HCT116 (cell line): ENCODE measurements at regions not wholly inside any gene's neighbourhood (a gene's known extent, or its start where the extent isn't known, plus 50 kb on each side); places are given as distances from the start of the nearest gene placed in this dataset.

ENCODE experiments used
- ATAC-seq: fragments of 200-7000 bp; cut with Tn5 transposase; 2 replicates; pipeline ENCODE4 v1.9.1; 2020; ENCODE audit warnings: mild to moderate bottlenecking, moderate library complexity
- BruUV-seq: library from RNA; stranded (reverse); fragments of 400-500 nt; replicated peaks from 2 replicates; lab custom pipeline; 2021; lab: Mats Ljungman, UMichigan
- CTCF ChIA-PET: fragments of 300-600 bp; sonication (Branson Sonifier 250); formaldehyde crosslinking; loops from one replicate; lab custom pipeline; 2021; ENCODE audit warnings: antibody characterized with exemption; lab: Charles Lee
- POLR2A ChIA-PET: fragments of 300-600, 350-600 bp; sonication (Branson Sonifier 250); formaldehyde crosslinking; loops from one replicate; lab custom pipeline; 2021; ENCODE audit warnings: antibody characterized with exemption; lab: Charles Lee
- RAD21 ChIA-PET, 2 experiments: fragments of 300-600 bp; sonication (Branson Sonifier 250); formaldehyde crosslinking; loops; one replicate each; lab custom pipeline; 2023; ENCODE audit warnings: low total read pairs in 2 of 2; ENCODE audit not compliant: uncharacterized antibody in 2 of 2, unreplicated experiment in 2 of 2, low non-redundant PET in 1 of 2; lab: Charles Lee
- DNase-seq: peaks from one replicate; pipeline ENCODE4 v3.0.0-alpha.2; 2010; ENCODE audit warnings: low read depth, low spot score
- H2AFZ ChIP-seq: fragments of 200-600 bp; shearing (Covaris generic), sonication (generic); 2 replicates; pipeline ENCODE4 v1.6.1; 2017; ENCODE audit warnings: low read depth, mixed run types, mixed read lengths, antibody characterized with exemption, low read length; ENCODE audit not compliant: poor library complexity, severe bottlenecking
- H3K27ac ChIP-seq: 2 replicates; pipeline ENCODE4 v1.5.1; 2012; ENCODE audit warnings: low read depth, low read length
- H3K27me3 ChIP-seq: fragments of 200-600 bp; sonication (generic); 2 replicates; pipeline ENCODE4 v1.6.1; 2016; ENCODE audit warnings: mixed run types, low read length, mixed read lengths; ENCODE audit not compliant: insufficient read depth
- H3K36me3 ChIP-seq, 2 experiments: fragments of 200-500 bp in 1 of 2; fragments of 200-600 bp in 1 of 2; sonication (Bioruptor generic) in 1 of 2; sonication (generic) in 1 of 2; 2 replicates each; pipeline versions ENCODE4 v1.5.1 to v1.6.1; 2014 to 2016; ENCODE audit warnings: low read length in 2 of 2, inconsistent platforms in 1 of 2, mixed read lengths in 1 of 2, mixed run types in 1 of 2; ENCODE audit not compliant: insufficient read depth in 2 of 2, control insufficient read depth in 1 of 2
- H3K4me1 ChIP-seq, 2 experiments: fragments of 200-600 bp in 1 of 2; sonication (generic) in 1 of 2; 2 replicates each; pipeline versions ENCODE4 v1.5.1 to v1.6.1; 2012 to 2017; ENCODE audit warnings: low read length in 2 of 2, inconsistent platforms in 1 of 2, mild to moderate bottlenecking in 1 of 2, mixed read lengths in 1 of 2, mixed run types in 1 of 2, moderate library complexity in 1 of 2; ENCODE audit not compliant: insufficient read depth in 2 of 2, control insufficient read depth in 1 of 2
- H3K4me2 ChIP-seq: fragments of 200-600 bp; sonication (generic); 2 replicates; pipeline ENCODE4 v1.6.1; 2017; ENCODE audit warnings: mixed run types, low read length, mixed read lengths
- H3K4me3 ChIP-seq, 2 experiments: fragments of 200-600 bp in 1 of 2; sonication (generic) in 1 of 2; replicated peaks in 1 of 2; 2 replicates each; pipeline ENCODE4 v1.5.1; 2011 to 2016; ENCODE audit warnings: low read length in 2 of 2, control low read depth in 1 of 2, low read depth in 1 of 2, mild to moderate bottlenecking in 1 of 2, mixed read lengths in 1 of 2, mixed run types in 1 of 2
- H3K79me2 ChIP-seq: fragments of 200-600 bp; sonication (generic); 2 replicates; pipeline ENCODE4 v1.6.1; 2017; ENCODE audit warnings: mild to moderate bottlenecking, mixed run types, low read length, moderate library complexity, mixed read lengths; ENCODE audit not compliant: insufficient read depth
- H3K9ac ChIP-seq: fragments of 200-600 bp; sonication (generic); 2 replicates; pipeline ENCODE4 v1.6.1; 2016; ENCODE audit warnings: low read length, mixed read lengths
- H3K9me2 ChIP-seq: fragments of 200-600 bp; sonication (generic), shearing (Covaris generic); 2 replicates; pipeline ENCODE4 v1.6.1; 2017; ENCODE audit warnings: mixed run types, mild to moderate bottlenecking, moderate library complexity; ENCODE audit not compliant: insufficient read depth
- H3K9me3 ChIP-seq, 2 experiments: fragments of 200-500 bp in 1 of 2; fragments of 200-600 bp in 1 of 2; sonication (Bioruptor generic) in 1 of 2; sonication (generic) in 1 of 2; 2 replicates each; pipeline ENCODE4 v1.6.1; 2014 to 2017; ENCODE audit warnings: low read length in 2 of 2, mixed read lengths in 2 of 2, inconsistent platforms in 1 of 2, low read depth in 1 of 2, mild to moderate bottlenecking in 1 of 2, mixed run types in 1 of 2, moderate library complexity in 1 of 2; ENCODE audit not compliant: control insufficient read depth in 1 of 2, insufficient read depth in 1 of 2
- H4K20me1 ChIP-seq: fragments of 200-600 bp; sonication (generic), shearing (Covaris generic); 2 replicates; pipeline ENCODE4 v1.6.1; 2017; ENCODE audit warnings: mixed run types, mild to moderate bottlenecking, moderate library complexity; ENCODE audit not compliant: insufficient read depth
- EGR1 ChIP-seq: IDR thresholded peaks from 2 replicates; pipeline ENCODE4 v1.6.1; 2012; ENCODE audit warnings: low read depth
- EZH2 ChIP-seq: fragments of 200-600 bp; sonication (generic); IDR thresholded peaks from 2 replicates; pipeline ENCODE4 v1.6.1; 2017; ENCODE audit warnings: antibody characterized with exemption, mixed run types
- ZBTB33 ChIP-seq: IDR thresholded peaks from 2 replicates; pipeline ENCODE4 v1.6.1; 2011; ENCODE audit warnings: mild to moderate bottlenecking, low read length, moderate library complexity; ENCODE audit not compliant: insufficient replicate concordance; ENCODE audit errors: extremely low read depth
- intact Hi-C: fragments of 100-400 bp; cut with micrococcal nuclease; formaldehyde crosslinking; loops from 2 replicates; pipeline ENCODE4 v1.10.0; 2022
- TF ChIP-seq, protein P1 (sequence below): IDR thresholded peaks from 2 replicates; pipeline ENCODE4 v1.6.1; 2012

DNA sequence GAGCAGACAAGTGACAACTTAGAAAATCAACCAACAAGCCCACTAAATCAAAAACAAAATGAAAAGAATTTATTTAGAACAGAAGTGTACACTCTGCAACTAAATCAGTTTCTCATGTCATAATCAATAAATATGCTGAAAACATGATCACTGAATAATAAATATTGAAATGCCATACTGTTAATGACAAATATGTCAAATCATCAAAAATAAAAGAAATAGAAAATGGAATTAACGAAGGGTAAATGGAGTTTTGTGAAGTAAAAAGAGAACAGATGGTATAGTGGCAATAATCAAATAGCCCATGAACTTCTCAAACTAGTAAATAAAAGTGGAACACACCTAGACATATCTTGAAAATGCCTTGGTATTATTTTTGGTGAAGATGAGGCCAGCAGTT, 744.9 kb downstream of the TAF11L14 start:
- no peak overlapping the region for H3K27ac ChIP-seq
- ChIA-PET RAD21 (no interaction called here), CTCF (no interaction called here), POLR2A (no interaction called here)
- no peak overlapping the region for H3K9ac ChIP-seq
- H3K79me2 ChIP-seq = no peaks in the 10 kb centered on the region
- H3K4me1 ChIP-seq = no peaks in the 10 kb centered on the region
- H3K4me2 ChIP-seq = no peak overlapping the region
- ATAC-seq (no peak), DNase-seq (no peak)
- no peak for TF ChIP-seq EGR1
- H2AFZ ChIP-seq = no peak overlapping the region
- H3K9me2 ChIP-seq = no peaks in the 10 kb centered on the region
- no peaks in the 10 kb centered on the region for H3K36me3 ChIP-seq
- intact Hi-C loops = no loop called here
- BruUV-seq = no TSS peak
- H3K9me3 ChIP-seq = peaks cover 10 to 16% of the 10 kb centered on the region in 2 experiments; a peak in 3 of 4 replicates
- no peak overlapping the region for H3K4me3 ChIP-seq
- H3K27me3 ChIP-seq = no peaks in the 10 kb centered on the region
- H4K20me1 ChIP-seq = no peaks in the 10 kb centered on the region

DNA sequence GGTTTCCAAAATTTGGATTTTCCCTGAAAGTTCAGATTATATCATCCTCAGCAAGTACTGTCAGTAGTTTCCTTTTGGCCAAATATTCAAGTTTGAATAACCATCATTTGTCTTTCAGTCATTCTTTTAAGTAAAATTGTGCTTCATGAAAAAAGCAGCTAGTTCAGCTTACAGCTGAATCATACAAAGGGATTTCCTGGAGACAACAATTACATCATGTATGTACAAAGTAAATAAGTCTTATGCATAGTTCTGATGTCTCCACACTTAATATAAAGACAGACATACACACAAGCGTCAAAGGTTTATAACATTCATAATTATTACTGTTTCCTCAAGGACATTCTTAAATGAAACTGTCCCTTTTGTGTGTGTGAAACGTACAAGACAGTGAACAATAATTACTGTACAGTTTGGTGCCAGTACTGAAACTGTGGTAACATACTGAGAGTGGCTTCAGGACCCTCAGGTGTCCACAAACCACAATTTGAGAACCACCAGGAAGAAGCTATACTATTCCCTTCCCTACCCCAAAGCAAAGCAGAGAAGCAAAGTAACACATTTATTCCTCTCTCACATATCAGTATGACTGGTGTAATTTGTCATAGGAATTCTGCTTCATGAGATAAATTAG, 746.6 kb downstream of the TAF11L14 start:
- Histone ChIP-seq H4K20me1 (no peaks in the 10 kb centered on the region), H3K36me3 (no peaks in the 10 kb centered on the region), H3K4me3 (no peak overlapping the region), H2AFZ (no peak overlapping the region), H3K9me3 (peaks cover 10 to 12% of the 10 kb centered on the region in 2 experiments; a peak in 3 of 4 replicates), H3K79me2 (no peaks in the 10 kb centered on the region), H3K9me2 (no peaks in the 10 kb centered on the region), H3K27me3 (no peaks in the 10 kb centered on the region), H3K9ac (no peak overlapping the region), H3K4me2 (no peak overlapping the region), H3K4me1 (no peaks in the 10 kb centered on the region), H3K27ac (no peak overlapping the region)
- DNase-seq (no peak), ATAC-seq (no peak)
- ChIA-PET POLR2A (no interaction called here), RAD21 (no interaction called here), CTCF (no interaction called here)
- intact Hi-C loops = no loop called here
- TF ChIP-seq EZH2 (no peak), ZBTB33 (no peak)
- TF ChIP-seq, protein P1, sequence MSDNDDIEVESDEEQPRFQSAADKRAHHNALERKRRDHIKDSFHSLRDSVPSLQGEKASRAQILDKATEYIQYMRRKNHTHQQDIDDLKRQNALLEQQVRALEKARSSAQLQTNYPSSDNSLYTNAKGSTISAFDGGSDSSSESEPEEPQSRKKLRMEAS = no peak
- no TSS peak for BruUV-seq
